ENCODE measurements at regions not wholly inside any gene's neighbourhood (a gene's known extent, or its start where the extent isn't known, plus 50 kb on each side); places are given as distances from the start of the nearest gene placed in this dataset.

GRCh38 chr5:100131161-100131560, 404.0 kb upstream of the FAM174A start:
- TF ChIP-seq EZH2 (IDR thresholded peaks at IDR 0.05; ENCODE audit: low read length, unreplicated experiment) (no peak), CTCF (conservative IDR thresholded peaks at IDR 0.05; ENCODE audit: low read depth, low read length) (no peak), EZH2phosphoT487 (IDR thresholded peaks at IDR 0.05; ENCODE audit: borderline replicate concordance, low read length) (no peak)

Measured in PC-3 (cell line).